ENCODE measurements at regions not wholly inside any gene's neighbourhood (a gene's known extent, or its start where the extent isn't known, plus 50 kb on each side); places are given as distances from the start of the nearest gene placed in this dataset.

- TF ChIP-seq, protein P1, sequence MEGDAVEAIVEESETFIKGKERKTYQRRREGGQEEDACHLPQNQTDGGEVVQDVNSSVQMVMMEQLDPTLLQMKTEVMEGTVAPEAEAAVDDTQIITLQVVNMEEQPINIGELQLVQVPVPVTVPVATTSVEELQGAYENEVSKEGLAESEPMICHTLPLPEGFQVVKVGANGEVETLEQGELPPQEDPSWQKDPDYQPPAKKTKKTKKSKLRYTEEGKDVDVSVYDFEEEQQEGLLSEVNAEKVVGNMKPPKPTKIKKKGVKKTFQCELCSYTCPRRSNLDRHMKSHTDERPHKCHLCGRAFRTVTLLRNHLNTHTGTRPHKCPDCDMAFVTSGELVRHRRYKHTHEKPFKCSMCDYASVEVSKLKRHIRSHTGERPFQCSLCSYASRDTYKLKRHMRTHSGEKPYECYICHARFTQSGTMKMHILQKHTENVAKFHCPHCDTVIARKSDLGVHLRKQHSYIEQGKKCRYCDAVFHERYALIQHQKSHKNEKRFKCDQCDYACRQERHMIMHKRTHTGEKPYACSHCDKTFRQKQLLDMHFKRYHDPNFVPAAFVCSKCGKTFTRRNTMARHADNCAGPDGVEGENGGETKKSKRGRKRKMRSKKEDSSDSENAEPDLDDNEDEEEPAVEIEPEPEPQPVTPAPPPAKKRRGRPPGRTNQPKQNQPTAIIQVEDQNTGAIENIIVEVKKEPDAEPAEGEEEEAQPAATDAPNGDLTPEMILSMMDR (IDR thresholded peaks at IDR 0.05 in 2 of 3, conservative IDR thresholded peaks at IDR 0.05 in 1 of 3; ENCODE audit: borderline replicate concordance in 1 of 3, insufficient read depth in 1 of 3, low read depth in 2 of 3, low read length in 2 of 3), result no peak
- peak; percentile 29; the same call in 1 of the 2 replicates for TF ChIP-seq SRF (IDR thresholded peaks at IDR 0.05; ENCODE audit: low read depth)
- TF ChIP-seq FOSL1 (IDR thresholded peaks at IDR 0.05; ENCODE audit: low read depth), result peak; percentile 66
Observed at GRCh38 chr13:44815623-44816022, 173.6 kb downstream of the NUFIP1 start (continued).

- Histone ChIP-seq H2AFZ (ENCODE audit: low read depth, low read length, poor library complexity, severe bottlenecking) (no peak overlapping the region), H4K20me1 (ENCODE audit: insufficient read depth) (no peaks in the 10 kb centered on the region), H3K27ac (ENCODE audit: low read depth, low read length) (no peak overlapping the region), H3K9ac (ENCODE audit: low read length) (no peak overlapping the region), H3K27me3 (ENCODE audit: insufficient read depth, low read length) (no peaks in the 10 kb centered on the region), H3K4me1 (ENCODE audit: control insufficient read depth in 1 of 2, insufficient read depth in 2 of 2, low read length in 2 of 2) (peaks cover 37 to 55% of the 10 kb centered on the region in 2 experiments), H3K79me2 (ENCODE audit: insufficient read depth, low read length) (no peaks in the 10 kb centered on the region), H3K36me3 (ENCODE audit: control insufficient read depth in 1 of 2, insufficient read depth in 2 of 2, low read length in 2 of 2) (no peaks in the 10 kb centered on the region), H3K4me3 (replicated peaks in 1 of 2; ENCODE audit: low read depth in 1 of 2, low read length in 2 of 2) (no peak overlapping the region), H3K9me3 (ENCODE audit: control insufficient read depth in 1 of 2, insufficient read depth in 1 of 2, low read depth in 1 of 2, low read length in 2 of 2) (no peaks in the 10 kb centered on the region), H3K9me2 (ENCODE audit: insufficient read depth) (no peaks in the 10 kb centered on the region), H3K4me2 (ENCODE audit: low read length) (no peak overlapping the region)
- ATAC-seq (no peak), DNase-seq (ENCODE audit: low read depth, low spot score) (no peak)
- ChIA-PET CTCF (no interaction called here), RAD21 (ENCODE audit: low non-redundant PET in 1 of 2, low total read pairs in 2 of 2, uncharacterized antibody in 2 of 2, unreplicated experiment in 2 of 2) (no interaction called here), POLR2A (interaction anchor here (2.1 kb wide), 1 partner anchor 101 kb away, joined by 7 read pairs; no protein-coding TSS in a partner anchor)
- no TSS peak for BruUV-seq (replicated peaks)
- intact Hi-C loops (cut with micrococcal nuclease), result loop anchor here (5.0 kb wide), 1 partner anchor 238 kb away; the partner anchor contains the start of gene TSC22D1
- TF ChIP-seq JUND (IDR thresholded peaks at IDR 0.05) (no peak), EGR1 (IDR thresholded peaks at IDR 0.05; ENCODE audit: low read depth) (no peak), POLR2A (IDR thresholded peaks at IDR 0.05; ENCODE audit: borderline replicate concordance, extremely low read depth, insufficient read depth, insufficient read length) (no peak), TCF7L2 (IDR thresholded peaks at IDR 0.05; ENCODE audit: borderline replicate concordance, extremely low read depth, insufficient read depth, insufficient read length) (no peak), ELF1 (IDR thresholded peaks at IDR 0.05; ENCODE audit: borderline replicate concordance, low read depth) (no peak), YY1 (IDR thresholded peaks at IDR 0.05; ENCODE audit: extremely low read depth, insufficient replicate concordance, low read depth, low read length) (no peak), SP1 (IDR thresholded peaks at IDR 0.05; ENCODE audit: low read depth) (no peak), EZH2 (IDR thresholded peaks at IDR 0.05) (no peak), CEBPB (IDR thresholded peaks at IDR 0.05; ENCODE audit: low read depth) (no peak), ZNF274 (IDR thresholded peaks at IDR 0.05; ENCODE audit: low read depth, low read length) (no peak), FOSL1 (IDR thresholded peaks at IDR 0.05; ENCODE audit: low read depth) (no peak), EZH2phosphoT487 (IDR thresholded peaks at IDR 0.05; ENCODE audit: borderline replicate concordance) (no peak), ZFX (IDR thresholded peaks at IDR 0.05) (no peak), SIN3A (IDR thresholded peaks at IDR 0.05; ENCODE audit: low read depth) (no peak), SRF (IDR thresholded peaks at IDR 0.05; ENCODE audit: low read depth) (no peak), RAD21 (IDR thresholded peaks at IDR 0.05; ENCODE audit: low read depth) (no peak)
- TF ChIP-seq, protein P2, sequence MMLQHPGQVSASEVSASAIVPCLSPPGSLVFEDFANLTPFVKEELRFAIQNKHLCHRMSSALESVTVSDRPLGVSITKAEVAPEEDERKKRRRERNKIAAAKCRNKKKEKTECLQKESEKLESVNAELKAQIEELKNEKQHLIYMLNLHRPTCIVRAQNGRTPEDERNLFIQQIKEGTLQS (IDR thresholded peaks at IDR 0.05), result no peak
- TF ChIP-seq, protein P3, sequence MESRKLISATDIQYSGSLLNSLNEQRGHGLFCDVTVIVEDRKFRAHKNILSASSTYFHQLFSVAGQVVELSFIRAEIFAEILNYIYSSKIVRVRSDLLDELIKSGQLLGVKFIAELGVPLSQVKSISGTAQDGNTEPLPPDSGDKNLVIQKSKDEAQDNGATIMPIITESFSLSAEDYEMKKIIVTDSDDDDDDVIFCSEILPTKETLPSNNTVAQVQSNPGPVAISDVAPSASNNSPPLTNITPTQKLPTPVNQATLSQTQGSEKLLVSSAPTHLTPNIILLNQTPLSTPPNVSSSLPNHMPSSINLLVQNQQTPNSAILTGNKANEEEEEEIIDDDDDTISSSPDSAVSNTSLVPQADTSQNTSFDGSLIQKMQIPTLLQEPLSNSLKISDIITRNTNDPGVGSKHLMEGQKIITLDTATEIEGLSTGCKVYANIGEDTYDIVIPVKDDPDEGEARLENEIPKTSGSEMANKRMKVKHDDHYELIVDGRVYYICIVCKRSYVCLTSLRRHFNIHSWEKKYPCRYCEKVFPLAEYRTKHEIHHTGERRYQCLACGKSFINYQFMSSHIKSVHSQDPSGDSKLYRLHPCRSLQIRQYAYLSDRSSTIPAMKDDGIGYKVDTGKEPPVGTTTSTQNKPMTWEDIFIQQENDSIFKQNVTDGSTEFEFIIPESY (IDR thresholded peaks at IDR 0.05; ENCODE audit: extremely low read depth, insufficient replicate concordance, low read length), result no peak
- TF ChIP-seq, protein P4, sequence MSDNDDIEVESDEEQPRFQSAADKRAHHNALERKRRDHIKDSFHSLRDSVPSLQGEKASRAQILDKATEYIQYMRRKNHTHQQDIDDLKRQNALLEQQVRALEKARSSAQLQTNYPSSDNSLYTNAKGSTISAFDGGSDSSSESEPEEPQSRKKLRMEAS (IDR thresholded peaks at IDR 0.05), result no peak
Observed at GRCh38 chr13:44814836-44815235, 174.4 kb downstream of the NUFIP1 start.

Measured in HCT116 (cell line).